Keratinocyte (primary cell): ENCODE measurements at regions not wholly inside any gene's neighbourhood (a gene's known extent, or its start where the extent isn't known, plus 50 kb on each side); places are given as distances from the start of the nearest gene placed in this dataset.

Source experiments
- DNase-seq: peaks from one replicate; pipeline ENCODE4 v3.0.0-alpha.2; 2011; ENCODE audit warnings: low read depth, missing footprints, low spot score
- FAIRE-seq: peaks from 2 replicates; lab custom pipeline; 2011; peaks lifted over from hg19 to GRCh38; lab: Jason Lieb, UNC
- H2AFZ ChIP-seq: 2 replicates; pipeline ENCODE4 v1.6.0; 2012; ENCODE audit warnings: low read length, control low read depth, inconsistent platforms; ENCODE audit not compliant: control insufficient read depth
- H3K27ac ChIP-seq: 2 replicates; pipeline ENCODE4 v1.5.1; 2011; ENCODE audit warnings: low read length; ENCODE audit not compliant: control insufficient read depth, insufficient read depth
- H3K27me3 ChIP-seq: 3 replicates; pipeline ENCODE4 v1.6.0; 2011; ENCODE audit warnings: low read length; ENCODE audit not compliant: control insufficient read depth, insufficient read depth; ENCODE audit errors: extremely low read depth
- H3K36me3 ChIP-seq, 2 experiments: 2 replicates in 1 of 2; 3 replicates in 1 of 2; pipeline ENCODE4 v1.5.1; 2011; ENCODE audit warnings: low read length in 2 of 2, mild to moderate bottlenecking in 1 of 2; ENCODE audit not compliant: control insufficient read depth in 2 of 2, insufficient read depth in 2 of 2; ENCODE audit errors: extremely low read depth in 1 of 2
- H3K4me1 ChIP-seq: 3 replicates; pipeline ENCODE4 v1.5.1; 2011; ENCODE audit warnings: low read length; ENCODE audit not compliant: control insufficient read depth, insufficient read depth; ENCODE audit errors: extremely low read depth
- H3K4me2 ChIP-seq: 3 replicates; pipeline ENCODE4 v1.6.0; 2011; ENCODE audit warnings: low read depth, low read length; ENCODE audit not compliant: control insufficient read depth, insufficient read depth; ENCODE audit errors: extremely low read depth
- H3K4me3 ChIP-seq, 3 experiments: fragments of 200-600 bp in 1 of 3; sonication (generic) in 1 of 3; 2 replicates in 2 of 3; 3 replicates in 1 of 3; pipeline ENCODE4 v1.5.1; 2011 to 2016; ENCODE audit warnings: low read length in 3 of 3, mild to moderate bottlenecking in 3 of 3, control low read depth in 2 of 3, inconsistent platforms in 1 of 3, low read depth in 1 of 3, mixed read lengths in 1 of 3, mixed run types in 1 of 3, moderate library complexity in 1 of 3; ENCODE audit not compliant: control insufficient read depth in 2 of 3, insufficient read depth in 2 of 3; ENCODE audit errors: extremely low read depth in 1 of 3
- H3K79me2 ChIP-seq: 2 replicates; pipeline ENCODE4 v1.6.0; 2012; ENCODE audit warnings: low read length; ENCODE audit not compliant: control insufficient read depth, insufficient read depth
- H3K9ac ChIP-seq: 3 replicates; pipeline ENCODE4 v1.6.0; 2011; ENCODE audit warnings: low read length; ENCODE audit not compliant: control insufficient read depth, insufficient read depth; ENCODE audit errors: extremely low read depth
- H3K9me1 ChIP-seq: 3 replicates; pipeline ENCODE4 v1.6.0; 2011; ENCODE audit warnings: low read length; ENCODE audit not compliant: control insufficient read depth, insufficient read depth; ENCODE audit errors: extremely low read depth
- H3K9me3 ChIP-seq: 2 replicates; pipeline ENCODE4 v1.5.1; 2012; ENCODE audit warnings: low read depth, low read length; ENCODE audit not compliant: control insufficient read depth
- H4K20me1 ChIP-seq: 3 replicates; pipeline ENCODE4 v1.6.0; 2011; ENCODE audit warnings: low read length; ENCODE audit not compliant: control insufficient read depth, insufficient read depth; ENCODE audit errors: extremely low read depth
- CTCF ChIP-seq, 3 experiments: IDR thresholded peaks in 1 of 3; conservative IDR thresholded peaks in 1 of 3; optimal IDR thresholded peaks in 1 of 3; 2 replicates in 2 of 3; 3 replicates in 1 of 3; pipeline versions ENCODE3 to v1.5.1; 2011; ENCODE audit warnings: low read length in 3 of 3, mild to moderate bottlenecking in 3 of 3, moderate library complexity in 2 of 3, control low read depth in 1 of 3, inconsistent platforms in 1 of 3; ENCODE audit not compliant: insufficient read depth in 2 of 3; ENCODE audit errors: extremely low read depth in 1 of 3
- EZH2 ChIP-seq: IDR thresholded peaks from one replicate; pipeline ENCODE4 v1.6.1; 2012; ENCODE audit warnings: inconsistent platforms, mild to moderate bottlenecking, low read length, moderate library complexity
- dilution Hi-C: fragments of 300-500 bp; cut with MboI; formaldehyde crosslinking; loops from one replicate; pipeline ENCODE4 v1.7.0; 2020; ENCODE audit warnings: low sequenced_read_pairs; ENCODE audit not compliant: extremely low pct_ligation_motif_present

- no peaks in the 10 kb centered on the region for H3K79me2 ChIP-seq
- H3K4me3 ChIP-seq: no peak overlapping the region
- no peak for TF ChIP-seq EZH2
- TF ChIP-seq CTCF (optimal IDR thresholded peaks at IDR 0.05 in 1 of 3, IDR thresholded peaks at IDR 0.05 in 1 of 3, conservative IDR thresholded peaks at IDR 0.05 in 1 of 3; ENCODE audit: extremely low read depth in 1 of 3, insufficient read depth in 2 of 3, low read length in 3 of 3): no peak
- H3K36me3 ChIP-seq: no peaks in the 10 kb centered on the region
- FAIRE-seq (peak; percentile 34), DNase-seq (no peak)
- H3K27ac ChIP-seq: no peak overlapping the region
- no peaks in the 10 kb centered on the region for H3K27me3 ChIP-seq
- dilution Hi-C loops: no loop called here
- H2AFZ ChIP-seq: no peak overlapping the region
- H3K9ac ChIP-seq: no peak overlapping the region
- no peaks in the 10 kb centered on the region for H3K9me1 ChIP-seq
- no peaks in the 10 kb centered on the region for H3K9me3 ChIP-seq
- H4K20me1 ChIP-seq: no peaks in the 10 kb centered on the region
- no peak overlapping the region for H3K4me2 ChIP-seq
- H3K4me1 ChIP-seq: peaks cover 24% of the 10 kb centered on the region
These were observed 504.4 kb downstream of the BCKDHB start for GRCh38 chr6:80610846-80611245.

- no peaks in the 10 kb centered on the region for H3K9me3 ChIP-seq
- dilution Hi-C loops: no loop called here
- peak; percentile 44 for FAIRE-seq
- H3K4me2 ChIP-seq: no peak overlapping the region
- no peak for TF ChIP-seq EZH2
- TF ChIP-seq CTCF (optimal IDR thresholded peaks at IDR 0.05 in 1 of 3, IDR thresholded peaks at IDR 0.05 in 1 of 3, conservative IDR thresholded peaks at IDR 0.05 in 1 of 3; ENCODE audit: extremely low read depth in 1 of 3, insufficient read depth in 2 of 3, low read length in 3 of 3): no peak
- no peaks in the 10 kb centered on the region for H3K79me2 ChIP-seq
- H2AFZ ChIP-seq: no peak overlapping the region
- H3K36me3 ChIP-seq: no peaks in the 10 kb centered on the region
- no peak overlapping the region for H3K4me3 ChIP-seq
- H3K27ac ChIP-seq: no peak overlapping the region
- H3K27me3 ChIP-seq: no peaks in the 10 kb centered on the region
- no peaks in the 10 kb centered on the region for H3K9me1 ChIP-seq
- H4K20me1 ChIP-seq: no peaks in the 10 kb centered on the region
- DNase-seq: no peak
- H3K9ac ChIP-seq: no peak overlapping the region
- peaks cover 24% of the 10 kb centered on the region for H3K4me1 ChIP-seq
These were observed 502.4 kb downstream of the BCKDHB start for GRCh38 chr6:80608881-80609280.
